OCI-LY7 (cell line): ENCODE measurements at regions not wholly inside any gene's neighbourhood (a gene's known extent, or its start where the extent isn't known, plus 50 kb on each side); places are given as distances from the start of the nearest gene placed in this dataset.

ENCODE experiments used
- BruUV-seq: library from RNA; stranded (reverse); fragments of 400-500 nt; replicated peaks from 2 replicates; lab custom pipeline; 2021; lab: Mats Ljungman, UMichigan
- CTCF ChIA-PET: fragments of 300-600 bp; sonication (Branson Sonifier 250); formaldehyde crosslinking; loops from one replicate; lab custom pipeline; 2022; ENCODE audit warnings: antibody characterized with exemption; ENCODE audit not compliant: unreplicated experiment; lab: Charles Lee
- POLR2A ChIA-PET: fragments of 300-600 bp; sonication (Branson Sonifier 250); formaldehyde crosslinking; loops from one replicate; lab custom pipeline; 2022; ENCODE audit warnings: antibody characterized with exemption; lab: Charles Lee
- DNase-seq: peaks from one replicate; pipeline ENCODE4 v3.0.0-alpha.2; 2015; ENCODE audit warnings: low spot score
- H2AFZ ChIP-seq: fragments of 200-600 bp; sonication (generic), shearing (Covaris generic); 2 replicates; pipeline ENCODE4 v1.6.1; 2014; ENCODE audit warnings: mild to moderate bottlenecking, antibody characterized with exemption, low read length, moderate library complexity
- H3K27ac ChIP-seq: fragments of 200-600 bp; sonication (generic); 2 replicates; pipeline ENCODE4 v1.5.1; 2014; ENCODE audit warnings: mixed run types, low read depth, mild to moderate bottlenecking, moderate library complexity, low read length, inconsistent platforms; ENCODE audit not compliant: poor library complexity, severe bottlenecking
- H3K36me3 ChIP-seq: fragments of 200-600 bp; sonication (generic); 2 replicates; pipeline ENCODE4 v1.6.1; 2014; ENCODE audit warnings: mild to moderate bottlenecking, antibody characterized with exemption, low read length, moderate library complexity, mixed read lengths; ENCODE audit not compliant: insufficient read depth
- H3K4me1 ChIP-seq: fragments of 200-600 bp; sonication (generic); 2 replicates; pipeline ENCODE4 v1.5.1; 2014; ENCODE audit warnings: mild to moderate bottlenecking, low read length; ENCODE audit not compliant: insufficient read depth, poor library complexity, severe bottlenecking
- H3K4me2 ChIP-seq: fragments of 200-600 bp; sonication (generic); 2 replicates; pipeline ENCODE4 v1.6.1; 2014; ENCODE audit warnings: mild to moderate bottlenecking, low read length
- H3K4me3 ChIP-seq: fragments of 200-600 bp; sonication (generic); 2 replicates; pipeline ENCODE4 v1.5.1; 2014; ENCODE audit warnings: mild to moderate bottlenecking, low read depth, low read length; ENCODE audit not compliant: poor library complexity, severe bottlenecking
- H3K79me2 ChIP-seq: fragments of 200-600 bp; sonication (generic); 2 replicates; pipeline ENCODE4 v1.6.1; 2016; ENCODE audit warnings: low read depth, mild to moderate bottlenecking, low read length, moderate library complexity, mixed read lengths; ENCODE audit not compliant: insufficient read depth
- H3K9me2 ChIP-seq: fragments of 200-600 bp; sonication (generic); 2 replicates; pipeline ENCODE4 v1.6.1; 2016; ENCODE audit warnings: mild to moderate bottlenecking, low read length, mixed read lengths; ENCODE audit not compliant: insufficient read depth
- H3K9me3 ChIP-seq: fragments of 200-600 bp; sonication (generic); 2 replicates; pipeline ENCODE4 v1.6.1; 2014; ENCODE audit warnings: mild to moderate bottlenecking, mixed run types, low read length, mixed read lengths
- H4K20me1 ChIP-seq: fragments of 200-600 bp; sonication (generic); 2 replicates; pipeline ENCODE4 v1.6.1; 2014; ENCODE audit warnings: mild to moderate bottlenecking, antibody characterized with exemption, low read length, moderate library complexity, mixed read lengths; ENCODE audit not compliant: insufficient read depth
- EZH2phosphoT487 ChIP-seq: fragments of 200-600 bp; sonication (generic); IDR thresholded peaks from 2 replicates; pipeline ENCODE4 v1.6.1; 2018; ENCODE audit warnings: low read depth, borderline replicate concordance, mild to moderate bottlenecking, mixed run types, antibody characterized with exemption, low read length, moderate library complexity, mixed read lengths
- intact Hi-C: fragments of 100-400 bp; cut with micrococcal nuclease; formaldehyde crosslinking; loops from one replicate; pipeline ENCODE4 v1.10.0; 2022; ENCODE audit not compliant: unreplicated experiment
- TF ChIP-seq, protein P1 (sequence below): fragments of 200-600 bp; sonication (generic); conservative IDR thresholded peaks from 2 replicates; pipeline ENCODE4 v1.5.1; 2014; ENCODE audit warnings: mild to moderate bottlenecking, antibody characterized with exemption, low read length, moderate library complexity, mixed read lengths

DNA sequence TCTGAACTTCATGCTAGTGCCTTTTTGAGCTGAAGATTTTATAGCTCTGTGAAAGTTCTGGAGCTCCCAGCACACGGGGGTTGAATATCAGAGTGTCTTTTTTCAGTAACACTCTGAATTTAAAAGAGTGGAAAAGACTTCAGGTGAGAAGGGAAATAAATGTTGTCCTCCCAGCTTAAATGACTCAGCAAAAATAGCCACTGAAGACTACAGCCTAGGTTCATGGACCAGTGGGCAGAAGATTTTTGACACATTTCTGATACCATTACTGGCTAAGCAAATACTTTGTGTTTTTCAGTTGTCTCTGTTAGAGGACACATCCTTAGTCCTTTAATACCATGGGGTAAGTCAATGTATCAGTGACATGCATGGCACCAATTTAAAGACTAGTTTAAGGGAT lies 338.5 kb upstream of the SPTLC3 start:
- Histone ChIP-seq H3K4me3 (no peak overlapping the region), H3K36me3 (no peaks in the 10 kb centered on the region), H2AFZ (no peak overlapping the region), H4K20me1 (no peaks in the 10 kb centered on the region), H3K27ac (no peak overlapping the region), H3K79me2 (no peaks in the 10 kb centered on the region), H3K9me2 (no peaks in the 10 kb centered on the region), H3K4me1 (no peaks in the 10 kb centered on the region), H3K4me2 (no peak overlapping the region), H3K9me3 (no peaks in the 10 kb centered on the region)
- POLR2A ChIA-PET, result no interaction called here
- intact Hi-C loops, result no loop called here
- CTCF ChIA-PET, result no interaction called here
- no peak for TF ChIP-seq EZH2phosphoT487
- TF ChIP-seq, protein P1, sequence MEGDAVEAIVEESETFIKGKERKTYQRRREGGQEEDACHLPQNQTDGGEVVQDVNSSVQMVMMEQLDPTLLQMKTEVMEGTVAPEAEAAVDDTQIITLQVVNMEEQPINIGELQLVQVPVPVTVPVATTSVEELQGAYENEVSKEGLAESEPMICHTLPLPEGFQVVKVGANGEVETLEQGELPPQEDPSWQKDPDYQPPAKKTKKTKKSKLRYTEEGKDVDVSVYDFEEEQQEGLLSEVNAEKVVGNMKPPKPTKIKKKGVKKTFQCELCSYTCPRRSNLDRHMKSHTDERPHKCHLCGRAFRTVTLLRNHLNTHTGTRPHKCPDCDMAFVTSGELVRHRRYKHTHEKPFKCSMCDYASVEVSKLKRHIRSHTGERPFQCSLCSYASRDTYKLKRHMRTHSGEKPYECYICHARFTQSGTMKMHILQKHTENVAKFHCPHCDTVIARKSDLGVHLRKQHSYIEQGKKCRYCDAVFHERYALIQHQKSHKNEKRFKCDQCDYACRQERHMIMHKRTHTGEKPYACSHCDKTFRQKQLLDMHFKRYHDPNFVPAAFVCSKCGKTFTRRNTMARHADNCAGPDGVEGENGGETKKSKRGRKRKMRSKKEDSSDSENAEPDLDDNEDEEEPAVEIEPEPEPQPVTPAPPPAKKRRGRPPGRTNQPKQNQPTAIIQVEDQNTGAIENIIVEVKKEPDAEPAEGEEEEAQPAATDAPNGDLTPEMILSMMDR, result no peak
- no peak for DNase-seq
- BruUV-seq, result no TSS peak

- no peaks in the 10 kb centered on the region for H3K4me1 ChIP-seq
- TF ChIP-seq, protein P1, result no peak
- TF ChIP-seq EZH2phosphoT487, result no peak
- no peaks in the 10 kb centered on the region for H3K79me2 ChIP-seq
- no peak overlapping the region for H3K4me2 ChIP-seq
- ChIA-PET POLR2A (no interaction called here), CTCF (no interaction called here)
- H3K4me3 ChIP-seq, result no peak overlapping the region
- intact Hi-C loops, result no loop called here
- no peak for DNase-seq
- H3K36me3 ChIP-seq, result no peaks in the 10 kb centered on the region
- no peak overlapping the region for H2AFZ ChIP-seq
- no peaks in the 10 kb centered on the region for H4K20me1 ChIP-seq
- no peak overlapping the region for H3K27ac ChIP-seq
- no peaks in the 10 kb centered on the region for H3K9me2 ChIP-seq
- no TSS peak for BruUV-seq
- no peaks in the 10 kb centered on the region for H3K9me3 ChIP-seq
These were observed 335.4 kb upstream of the SPTLC3 start for GRCh38 chr20:12673352-12673751.

GRCh38 chr20:12677925-12678324 lies 330.8 kb upstream of the SPTLC3 start:
- no peak for DNase-seq
- Histone ChIP-seq H3K79me2 (no peaks in the 10 kb centered on the region), H3K9me2 (no peaks in the 10 kb centered on the region), H2AFZ (no peak overlapping the region), H3K4me1 (no peaks in the 10 kb centered on the region), H3K4me2 (no peak overlapping the region), H3K36me3 (no peaks in the 10 kb centered on the region), H4K20me1 (no peaks in the 10 kb centered on the region), H3K9me3 (no peaks in the 10 kb centered on the region), H3K4me3 (no peak overlapping the region), H3K27ac (no peak overlapping the region)
- intact Hi-C loops, result no loop called here
- TF ChIP-seq, protein P1, result no peak
- no peak for TF ChIP-seq EZH2phosphoT487
- no TSS peak for BruUV-seq
- POLR2A ChIA-PET, result no interaction called here
- CTCF ChIA-PET, result no interaction called here
